IMR-90 (cell line): ENCODE measurements at regions not wholly inside any gene's neighbourhood (a gene's known extent, or its start where the extent isn't known, plus 50 kb on each side); places are given as distances from the start of the nearest gene placed in this dataset.

Experiments used
- ATAC-seq: fragments of 200-7000 bp; cut with Tn5 transposase; 2 replicates; pipeline ENCODE4 v1.9.1; 2020; ENCODE audit warnings: low read depth, mild to moderate bottlenecking, moderate library complexity
- BruUV-seq: library from RNA; stranded (reverse); fragments of 400-500 nt; replicated peaks from 2 replicates; lab custom pipeline; 2021; lab: Mats Ljungman, UMichigan
- CTCF ChIA-PET: fragments of 300-600 bp; formaldehyde crosslinking; extraction: SDS; loops from one replicate; lab custom pipeline; 2021; ENCODE audit warnings: antibody characterized with exemption; lab: Yijun Ruan, JAX
- POLR2A ChIA-PET: fragments of 300-600 bp; sonication (Branson Sonifier 250); formaldehyde crosslinking; loops from one replicate; lab custom pipeline; 2022; ENCODE audit warnings: antibody characterized with exemption; ENCODE audit not compliant: unreplicated experiment; lab: Charles Lee
- DNase-seq: peaks from one replicate; pipeline ENCODE4 v3.0.0; 2013
- H2AFZ ChIP-seq: replicated peaks from 2 replicates; pipeline ENCODE3; 2013; ENCODE audit warnings: low read length, mild to moderate bottlenecking; ENCODE audit not compliant: poor library complexity
- H2AK5ac ChIP-seq: 2 replicates; pipeline ENCODE4 v1.6.1; 2013; ENCODE audit warnings: low read depth, low read length, inconsistent platforms
- H2AK9ac ChIP-seq: replicated peaks from 2 replicates; pipeline ENCODE3; 2013; ENCODE audit warnings: mild to moderate bottlenecking, low read depth, low read length, moderate library complexity; ENCODE audit not compliant: poor library complexity
- H2BK120ac ChIP-seq: 2 replicates; pipeline ENCODE4 v1.6.1; 2013; ENCODE audit warnings: low read depth, low read length, inconsistent platforms
- H2BK15ac ChIP-seq: 3 replicates; pipeline ENCODE4 v1.6.1; 2013; ENCODE audit warnings: low read depth, low read length, inconsistent platforms
- H2BK20ac ChIP-seq: 2 replicates; pipeline ENCODE4 v1.6.1; 2013; ENCODE audit warnings: low read depth, mild to moderate bottlenecking, inconsistent platforms, low read length, moderate library complexity
- H2BK5ac ChIP-seq: 2 replicates; pipeline ENCODE4 v1.6.1; 2013; ENCODE audit warnings: mild to moderate bottlenecking, low read depth, low read length, inconsistent platforms; ENCODE audit not compliant: poor library complexity, severe bottlenecking
- H3K14ac ChIP-seq: replicated peaks from 2 replicates; pipeline ENCODE4 v1.6.1; 2013; ENCODE audit warnings: low read depth, low read length, inconsistent platforms
- H3K18ac ChIP-seq: 2 replicates; pipeline ENCODE4 v1.6.1; 2013; ENCODE audit warnings: low read depth, low read length, control low read depth
- H3K23ac ChIP-seq: 2 replicates; pipeline ENCODE4 v1.6.1; 2013; ENCODE audit warnings: low read depth, low read length, inconsistent platforms
- H3K27ac ChIP-seq: 2 replicates; pipeline ENCODE4 v1.5.1; 2013; ENCODE audit warnings: mild to moderate bottlenecking, control low read depth, low read length; ENCODE audit not compliant: insufficient read depth
- H3K27me3 ChIP-seq: 2 replicates; pipeline ENCODE4 v1.6.1; 2013; ENCODE audit warnings: low read length; ENCODE audit not compliant: control insufficient read depth, insufficient read depth
- H3K36me3 ChIP-seq: 2 replicates; pipeline ENCODE4 v1.6.1; 2013; ENCODE audit warnings: low read length, mixed read lengths; ENCODE audit not compliant: control insufficient read depth, insufficient read depth
- H3K4ac ChIP-seq: 2 replicates; pipeline ENCODE4 v1.6.1; 2013; ENCODE audit warnings: low read depth, low read length, inconsistent platforms
- H3K4me1 ChIP-seq: 2 replicates; pipeline ENCODE4 v1.6.1; 2013; ENCODE audit warnings: low read length, mixed read lengths; ENCODE audit not compliant: control insufficient read depth, insufficient read depth
- H3K4me2 ChIP-seq: 2 replicates; pipeline ENCODE4 v1.6.1; 2013; ENCODE audit warnings: low read depth, mild to moderate bottlenecking, control low read depth, low read length, moderate library complexity
- H3K4me3 ChIP-seq: 2 replicates; pipeline ENCODE4 v1.5.1; 2013; ENCODE audit warnings: low read depth, mild to moderate bottlenecking, control low read depth, low read length, moderate library complexity; ENCODE audit not compliant: insufficient read depth
- H3K56ac ChIP-seq: 2 replicates; pipeline ENCODE4 v1.6.1; 2013; ENCODE audit warnings: low read length, inconsistent platforms; ENCODE audit not compliant: insufficient read depth; ENCODE audit errors: extremely low read depth
- H3K79me1 ChIP-seq, 2 experiments: 2 replicates each; pipeline ENCODE4 v1.6.1; 2013; ENCODE audit warnings: low read length in 2 of 2, inconsistent platforms in 1 of 2, low read depth in 1 of 2
- H3K9ac ChIP-seq: 2 replicates; pipeline ENCODE4 v1.6.1; 2013; ENCODE audit warnings: low read depth, low read length, control low read depth
- H3K9me1 ChIP-seq: 2 replicates; pipeline ENCODE4 v1.6.1; 2013; ENCODE audit warnings: low read length, inconsistent platforms; ENCODE audit not compliant: insufficient read depth
- H3K9me3 ChIP-seq: 2 replicates; pipeline ENCODE4 v1.6.1; 2013; ENCODE audit warnings: low read length; ENCODE audit not compliant: control insufficient read depth, insufficient read depth
- H4K20me1 ChIP-seq: 2 replicates; pipeline ENCODE4 v1.6.1; 2013; ENCODE audit warnings: low read length, inconsistent platforms; ENCODE audit not compliant: insufficient read depth
- H4K5ac ChIP-seq: 2 replicates; pipeline ENCODE4 v1.6.1; 2013; ENCODE audit warnings: mild to moderate bottlenecking, low read depth, low read length, control low read depth
- H4K8ac ChIP-seq, 2 experiments: 2 replicates each; pipeline ENCODE4 v1.6.1; 2013; ENCODE audit warnings: low read depth in 2 of 2, low read length in 2 of 2, control low read depth in 1 of 2, inconsistent platforms in 1 of 2
- H4K91ac ChIP-seq: 2 replicates; pipeline ENCODE4 v1.6.1; 2013; ENCODE audit warnings: low read depth, low read length, inconsistent platforms; ENCODE audit not compliant: insufficient read depth
- CTCF ChIP-seq: conservative IDR thresholded peaks from 2 replicates; pipeline ENCODE4 v1.5.1; 2012; ENCODE audit warnings: mild to moderate bottlenecking, low read depth, low read length, improper control_type of control experiment
- FOS ChIP-seq: fragments of 150-350 bp; IDR thresholded peaks from 2 replicates; pipeline ENCODE4 v1.6.1; 2016; ENCODE audit warnings: low read depth, low read length
- MAZ ChIP-seq: IDR thresholded peaks from 2 replicates; pipeline ENCODE4 v1.6.1; 2012; ENCODE audit warnings: low read depth, mild to moderate bottlenecking, low read length, improper control_type of control experiment, moderate library complexity, borderline replicate concordance
- POLR2A ChIP-seq: IDR thresholded peaks from 2 replicates; pipeline ENCODE4 v1.6.1; 2012; ENCODE audit warnings: mild to moderate bottlenecking, low read depth, low read length
- SMC3 ChIP-seq: fragments of 150-350 bp; IDR thresholded peaks from 2 replicates; pipeline ENCODE4 v1.6.1; 2016; ENCODE audit warnings: low read depth, mild to moderate bottlenecking, antibody characterized with exemption, low read length, moderate library complexity
- USF2 ChIP-seq: fragments of 150-350 bp; IDR thresholded peaks from 2 replicates; pipeline ENCODE4 v1.6.1; 2017; ENCODE audit warnings: mild to moderate bottlenecking, antibody characterized with exemption, low read length, low read depth
- WGBS, 2 experiments: methylation state at CpG; one replicate each; pipeline versions ENCODE4 v1.1.5 to v1.1.7; 2013; ENCODE audit warnings: missing lambda C conversion rate in 2 of 2; ENCODE audit not compliant: insufficient read length in 1 of 2; ENCODE audit errors: extremely low coverage in 2 of 2; 5-methylcytosine and 5-hydroxymethylcytosine counted together
- dilution Hi-C: fragments of 300-500 bp; cut with HindIII; formaldehyde crosslinking; loops from one replicate; pipeline ENCODE4 v1.14.3; 2018; ENCODE audit warnings: low sequenced_read_pairs; ENCODE audit not compliant: unreplicated experiment
- in situ Hi-C: fragments of 300-500 bp; cut with MboI; formaldehyde crosslinking; loops from 3 replicates; pipeline ENCODE4 v1.14.3; 2019; ENCODE audit warnings: low sequenced_read_pairs, inconsistent platforms, mixed read lengths
- intact Hi-C: fragments of 100-400 bp; cut with micrococcal nuclease; formaldehyde crosslinking; loops from 2 replicates; pipeline ENCODE4 v1.10.0; 2022
- TF ChIP-seq, protein P1 (sequence below): fragments of 150-350 bp; IDR thresholded peaks from 2 replicates; pipeline ENCODE4 v1.6.1; 2016; ENCODE audit warnings: low read depth, mild to moderate bottlenecking, low read length, moderate library complexity, borderline replicate concordance

DNA sequence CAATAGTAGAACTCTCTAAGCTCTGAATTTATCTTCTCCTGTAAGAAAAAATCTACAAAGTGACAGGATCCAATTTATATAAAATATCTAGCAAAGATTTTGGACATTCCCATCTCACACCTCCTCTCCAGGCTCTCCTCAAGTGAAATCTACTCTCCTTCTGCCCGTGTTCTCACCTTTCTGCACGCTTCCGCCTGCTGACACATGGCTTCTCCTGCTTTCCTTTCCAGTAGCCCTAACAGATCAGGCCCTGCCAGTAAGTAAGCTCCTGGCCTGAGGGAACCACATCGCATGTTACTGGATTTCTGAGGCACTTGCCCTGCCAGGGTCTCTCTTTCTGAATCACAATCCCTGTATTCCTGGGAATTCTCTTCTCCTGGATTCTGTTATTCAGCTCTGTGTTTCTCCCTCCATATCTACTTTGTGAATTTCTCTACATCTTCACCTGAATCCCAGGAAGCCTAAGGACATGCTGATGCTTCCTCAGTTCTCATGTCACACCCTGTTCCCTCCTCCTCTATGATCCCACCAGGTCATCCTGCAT lies 53.3 kb upstream of the TOP3B start:
- intact Hi-C loops (loop anchor here (10.0 kb wide), 1 partner anchor 119 kb away; no protein-coding TSS in a partner anchor), in situ Hi-C loops (no loop called here), dilution Hi-C loops (no loop called here)
- Histone ChIP-seq H2BK5ac (no peak overlapping the region), H3K14ac (no peak overlapping the region), H4K91ac (0 out of 2 replicates have a peak overlapping the region, but pooled peaks have one; percentile 58), H3K4me1 (peaks cover 11% of the 10 kb centered on the region), H3K79me1 (no peaks in the 10 kb centered on the region), H4K8ac (peak overlapping the region in 1 of 2 experiments; percentile 28; a peak in 2 of 4 replicates), H4K20me1 (no peaks in the 10 kb centered on the region; the same call in 1 of the 2 replicates), H3K27me3 (no peaks in the 10 kb centered on the region; the same call in 1 of the 2 replicates), H3K4me2 (no peak overlapping the region), H4K5ac (no peak overlapping the region), H3K18ac (no peak overlapping the region), H2BK15ac (peak overlapping the region; percentile 90; the same call in 2 of the 3 replicates), H2AFZ (peak overlapping the region; percentile 10), H2AK5ac (peak overlapping the region; percentile 84), H2BK20ac (peak overlapping the region; percentile 78; the same call in 1 of the 2 replicates), H3K23ac (no peak overlapping the region), H3K4me3 (no peak overlapping the region), H3K4ac (peak overlapping the region; percentile 24), H3K9me3 (no peaks in the 10 kb centered on the region), H2BK120ac (peak overlapping the region; percentile 79; the same call in 1 of the 2 replicates), H3K36me3 (no peaks in the 10 kb centered on the region), H2AK9ac (no peak overlapping the region), H3K9me1 (peaks cover 28% of the 10 kb centered on the region), H3K56ac (no peak overlapping the region), H3K9ac (no peak overlapping the region), H3K27ac (no peak overlapping the region)
- DNase-seq: no peak
- no TSS peak for BruUV-seq
- POLR2A ChIA-PET: no interaction called here
- 73% methylated on average over 3 of the region's 4 CpGs; no CpG with 5 or more reads in 1 of the 2 experiments for WGBS, 2 experiments
- ATAC-seq: no peak
- CTCF ChIA-PET: no interaction called here
- TF ChIP-seq SMC3 (no peak), CTCF (no peak), MAZ (no peak), USF2 (no peak), FOS (no peak), POLR2A (no peak)
- TF ChIP-seq, protein P1, sequence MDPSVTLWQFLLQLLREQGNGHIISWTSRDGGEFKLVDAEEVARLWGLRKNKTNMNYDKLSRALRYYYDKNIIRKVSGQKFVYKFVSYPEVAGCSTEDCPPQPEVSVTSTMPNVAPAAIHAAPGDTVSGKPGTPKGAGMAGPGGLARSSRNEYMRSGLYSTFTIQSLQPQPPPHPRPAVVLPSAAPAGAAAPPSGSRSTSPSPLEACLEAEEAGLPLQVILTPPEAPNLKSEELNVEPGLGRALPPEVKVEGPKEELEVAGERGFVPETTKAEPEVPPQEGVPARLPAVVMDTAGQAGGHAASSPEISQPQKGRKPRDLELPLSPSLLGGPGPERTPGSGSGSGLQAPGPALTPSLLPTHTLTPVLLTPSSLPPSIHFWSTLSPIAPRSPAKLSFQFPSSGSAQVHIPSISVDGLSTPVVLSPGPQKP: no peak
